HG03354 (cell line): ENCODE measurements at regions not wholly inside any gene's neighbourhood (a gene's known extent, or its start where the extent isn't known, plus 50 kb on each side); places are given as distances from the start of the nearest gene placed in this dataset.

ENCODE experiments used
- ATAC-seq: cut with Tn5 transposase; IDR thresholded peaks from one replicate; pipeline ENCODE4 v1.9.1; 2021; ENCODE audit warnings: mild to moderate bottlenecking; ENCODE audit not compliant: unreplicated experiment, poor library complexity, severe bottlenecking

DNA sequence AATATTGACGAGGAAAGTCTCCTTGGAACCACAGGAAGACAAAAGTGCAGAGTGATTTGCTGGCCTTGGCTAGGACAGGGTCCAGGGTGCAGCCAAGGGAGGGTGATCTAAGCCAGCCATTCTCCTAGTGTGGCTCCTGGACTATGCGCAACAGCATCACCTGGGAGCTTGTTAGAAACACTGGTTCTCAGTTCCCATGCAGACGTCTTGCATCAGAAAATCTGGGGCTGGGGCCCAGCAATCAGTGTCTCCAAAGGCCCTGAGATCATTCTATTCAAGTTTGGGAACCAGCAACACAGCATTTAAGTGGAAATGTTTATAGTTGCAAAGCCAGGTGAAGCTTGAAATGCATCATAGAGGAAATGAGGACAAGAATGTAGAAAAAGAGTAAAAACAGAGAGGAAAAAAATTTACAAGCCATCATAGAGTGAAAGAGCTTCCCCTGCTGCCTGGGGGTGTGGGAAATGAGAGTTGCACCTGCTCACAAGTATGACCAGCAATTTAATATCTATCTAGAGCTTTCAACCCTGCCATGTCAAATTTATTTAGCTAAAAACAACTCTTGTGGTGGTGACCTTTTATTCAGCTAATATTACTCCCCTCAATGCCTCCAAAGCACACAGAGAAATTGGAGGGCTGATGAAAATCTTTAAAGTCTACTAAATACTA lies 54.4 kb upstream of the SEC11C start:
- ATAC-seq, result no peak

DNA sequence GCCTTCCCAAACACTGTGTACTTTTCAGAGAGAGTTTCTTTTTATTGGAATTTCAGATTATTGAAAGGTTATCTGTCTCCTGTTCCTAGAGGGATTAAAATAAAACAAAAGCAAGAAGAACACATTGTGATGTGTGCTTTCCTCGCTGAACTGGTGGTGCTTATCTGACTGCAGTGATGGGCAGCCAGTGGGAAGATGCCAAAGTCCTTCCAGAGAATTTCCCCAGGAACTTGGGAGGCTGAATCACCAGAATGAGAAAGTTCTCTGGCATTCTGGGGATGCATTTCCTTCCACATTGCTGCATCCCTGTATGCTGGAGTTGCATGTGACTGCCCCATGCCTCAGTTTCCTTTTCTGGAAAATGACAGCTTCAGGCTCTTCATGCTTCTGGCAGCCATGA lies 53.9 kb upstream of the SEC11C start:
- no peak for ATAC-seq

DNA sequence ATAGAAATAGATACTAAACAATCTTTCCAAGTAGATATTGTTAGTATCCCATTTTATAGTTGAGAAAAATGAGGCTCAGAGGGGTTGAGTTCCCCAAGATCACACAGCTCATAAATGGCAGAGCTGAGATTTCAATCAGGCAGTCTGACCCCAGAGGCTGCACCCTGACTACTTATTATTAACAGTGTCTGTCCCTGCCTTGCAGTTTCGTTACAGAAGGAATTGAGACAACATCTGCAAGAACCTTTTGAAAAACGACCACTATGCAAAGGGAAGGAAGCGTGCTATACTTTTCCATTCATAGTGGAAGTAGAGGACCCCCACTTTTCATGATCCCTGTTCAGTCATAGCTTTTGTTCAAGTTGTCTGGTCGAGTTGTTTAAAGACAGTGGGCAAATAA lies 53.2 kb upstream of the SEC11C start:
- peak; percentile 56 for ATAC-seq

DNA sequence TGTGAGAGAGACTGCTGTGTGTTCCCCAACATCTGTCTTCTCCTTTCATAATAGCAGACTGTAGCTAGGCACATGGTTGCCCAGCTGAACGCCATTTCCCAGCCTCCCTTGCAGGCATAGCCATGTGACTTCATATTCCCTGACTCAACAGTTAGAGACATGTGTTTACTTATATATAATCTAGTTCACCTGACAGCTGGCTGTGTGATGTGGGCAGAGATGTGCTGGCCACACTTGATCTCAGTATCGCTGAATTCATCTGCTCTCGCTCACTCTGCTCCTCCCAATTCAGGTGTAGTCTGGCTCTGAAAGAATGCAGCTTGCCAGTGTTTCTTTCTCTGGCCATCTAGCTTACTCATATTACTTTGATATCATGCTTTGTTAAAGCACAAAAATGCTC lies 52.3 kb upstream of the SEC11C start:
- no peak for ATAC-seq
